Upper lobe of right lung (tissue), 1 donor: ENCODE measurements at regions not wholly inside any gene's neighbourhood (a gene's known extent, or its start where the extent isn't known, plus 50 kb on each side); places are given as distances from the start of the nearest gene placed in this dataset.

Experiments used
- ATAC-seq: fragments of 200-7000 bp; cut with Tn5 transposase; one replicate; pipeline ENCODE4 v1.9.1; 2020; ENCODE audit warnings: mild to moderate bottlenecking, moderate library complexity
- DNase-seq: peaks from one replicate; pipeline ENCODE4 v3.0.0-alpha.2; 2020
- H3K27ac ChIP-seq: fragments of 200-600 bp; one replicate; pipeline ENCODE4 v1.8.0; 2022
- H3K27me3 ChIP-seq: fragments of 200-600 bp; one replicate; pipeline ENCODE4 v1.8.0; 2022; ENCODE audit warnings: mild to moderate bottlenecking
- H3K36me3 ChIP-seq: fragments of 200-600 bp; one replicate; pipeline ENCODE4 v1.8.0; 2022
- H3K4me1 ChIP-seq: fragments of 200-600 bp; one replicate; pipeline ENCODE4 v1.8.0; 2022
- H3K4me3 ChIP-seq: fragments of 200-600 bp; one replicate; pipeline ENCODE4 v1.8.0; 2022; ENCODE audit warnings: mild to moderate bottlenecking
- H3K9me3 ChIP-seq: fragments of 200-600 bp; one replicate; pipeline ENCODE4 v1.8.0; 2022
- intact Hi-C: fragments of 100-400 bp; cut with DNase I; formaldehyde crosslinking; loops from one replicate; pipeline ENCODE4 v1.11.0; 2022
- TF ChIP-seq, protein P1 (sequence below): fragments of 200-600 bp; IDR thresholded peaks from one replicate; pipeline ENCODE4 v1.8.0; 2022; ENCODE audit warnings: antibody characterized with exemption
- donor health status: DM: no; HTN: yes; CAD: no; lungs with severe emphysema.

DNA sequence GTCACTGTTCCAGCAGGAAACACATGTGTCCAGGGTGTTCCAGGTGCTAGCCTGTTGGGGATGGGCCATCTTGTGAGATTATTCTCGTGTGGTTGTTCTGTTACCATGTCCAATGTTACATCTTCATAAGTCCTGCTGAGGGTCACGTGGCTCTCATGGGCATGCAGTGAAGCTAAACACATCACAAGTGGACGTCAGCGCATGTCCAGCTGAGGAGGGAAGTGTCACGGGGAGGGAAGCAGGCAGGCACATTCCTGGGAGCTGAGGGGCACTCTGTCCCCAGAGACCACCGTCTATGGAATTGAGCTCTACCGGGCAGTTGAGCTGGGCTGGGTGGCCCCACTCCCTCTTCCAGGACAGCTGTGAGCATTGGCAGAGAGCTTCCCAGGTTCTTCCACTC, 155.3 kb upstream of the TWIST2 start:
- TF ChIP-seq, protein P1, sequence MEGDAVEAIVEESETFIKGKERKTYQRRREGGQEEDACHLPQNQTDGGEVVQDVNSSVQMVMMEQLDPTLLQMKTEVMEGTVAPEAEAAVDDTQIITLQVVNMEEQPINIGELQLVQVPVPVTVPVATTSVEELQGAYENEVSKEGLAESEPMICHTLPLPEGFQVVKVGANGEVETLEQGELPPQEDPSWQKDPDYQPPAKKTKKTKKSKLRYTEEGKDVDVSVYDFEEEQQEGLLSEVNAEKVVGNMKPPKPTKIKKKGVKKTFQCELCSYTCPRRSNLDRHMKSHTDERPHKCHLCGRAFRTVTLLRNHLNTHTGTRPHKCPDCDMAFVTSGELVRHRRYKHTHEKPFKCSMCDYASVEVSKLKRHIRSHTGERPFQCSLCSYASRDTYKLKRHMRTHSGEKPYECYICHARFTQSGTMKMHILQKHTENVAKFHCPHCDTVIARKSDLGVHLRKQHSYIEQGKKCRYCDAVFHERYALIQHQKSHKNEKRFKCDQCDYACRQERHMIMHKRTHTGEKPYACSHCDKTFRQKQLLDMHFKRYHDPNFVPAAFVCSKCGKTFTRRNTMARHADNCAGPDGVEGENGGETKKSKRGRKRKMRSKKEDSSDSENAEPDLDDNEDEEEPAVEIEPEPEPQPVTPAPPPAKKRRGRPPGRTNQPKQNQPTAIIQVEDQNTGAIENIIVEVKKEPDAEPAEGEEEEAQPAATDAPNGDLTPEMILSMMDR, result no peak
- Histone ChIP-seq H3K4me1 (no peaks in the 10 kb centered on the region), H3K27me3 (no peaks in the 10 kb centered on the region), H3K27ac (no peak overlapping the region), H3K36me3 (no peaks in the 10 kb centered on the region), H3K4me3 (no peak overlapping the region), H3K9me3 (no peaks in the 10 kb centered on the region)
- ATAC-seq (no peak), DNase-seq (no peak)
- intact Hi-C loops, result no loop called here

GRCh38 chr2:238693337-238694093, 154.4 kb upstream of the TWIST2 start:
- intact Hi-C loops, result no loop called here
- no peak for ATAC-seq
- TF ChIP-seq, protein P1, result no peak
- Histone ChIP-seq H3K4me3 (no peak overlapping the region), H3K27ac (no peak overlapping the region), H3K9me3 (no peaks in the 10 kb centered on the region), H3K36me3 (no peaks in the 10 kb centered on the region), H3K4me1 (no peaks in the 10 kb centered on the region), H3K27me3 (no peaks in the 10 kb centered on the region)
- DNase-seq, result no peak

- DNase-seq, result no peak
- H3K4me1 ChIP-seq, result peaks cover 4% of the 10 kb centered on the region
- intact Hi-C loops, result no loop called here
- H3K27ac ChIP-seq, result no peak overlapping the region
- no peaks in the 10 kb centered on the region for H3K9me3 ChIP-seq
- ATAC-seq, result no peak
- H3K36me3 ChIP-seq, result no peaks in the 10 kb centered on the region
- TF ChIP-seq, protein P1, result no peak
- H3K27me3 ChIP-seq, result no peaks in the 10 kb centered on the region
- no peak overlapping the region for H3K4me3 ChIP-seq
Observed at GRCh38 chr2:238694136-238694755, 153.6 kb upstream of the TWIST2 start.

GRCh38 chr2:238694922-238695321, 153.0 kb upstream of the TWIST2 start:
- H3K27me3 ChIP-seq, result no peaks in the 10 kb centered on the region
- no peak for DNase-seq
- ATAC-seq, result no peak
- H3K4me3 ChIP-seq, result no peak overlapping the region
- TF ChIP-seq, protein P1, result no peak
- H3K9me3 ChIP-seq, result no peaks in the 10 kb centered on the region
- no peaks in the 10 kb centered on the region for H3K36me3 ChIP-seq
- peaks cover 6% of the 10 kb centered on the region for H3K4me1 ChIP-seq
- intact Hi-C loops, result no loop called here
- no peak overlapping the region for H3K27ac ChIP-seq

DNA sequence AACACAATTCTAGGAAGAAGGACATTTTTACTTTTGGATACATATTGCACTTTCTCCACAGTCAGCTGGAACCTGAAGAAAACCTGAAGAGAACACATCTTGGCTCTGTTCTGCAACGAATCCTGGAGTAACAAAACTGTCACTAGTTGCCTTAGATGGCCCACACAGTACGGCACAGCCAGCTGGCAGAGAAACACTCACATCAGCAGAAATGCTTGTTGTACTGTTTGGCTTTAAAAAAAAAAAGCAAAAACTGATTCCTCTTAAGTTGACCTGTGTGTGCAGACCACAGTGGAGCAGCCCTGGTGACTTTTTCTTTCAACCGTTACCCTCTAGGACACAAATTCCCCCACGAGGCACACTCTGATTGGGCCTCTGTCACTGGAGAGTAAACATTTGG, 152.3 kb upstream of the TWIST2 start:
- H3K9me3 ChIP-seq, result no peaks in the 10 kb centered on the region
- no peaks in the 10 kb centered on the region for H3K36me3 ChIP-seq
- intact Hi-C loops, result no loop called here
- H3K4me3 ChIP-seq, result no peak overlapping the region
- H3K27me3 ChIP-seq, result no peaks in the 10 kb centered on the region
- TF ChIP-seq, protein P1, result no peak
- H3K27ac ChIP-seq, result no peak overlapping the region
- ATAC-seq, result no peak
- peaks cover 10% of the 10 kb centered on the region for H3K4me1 ChIP-seq
- DNase-seq, result no peak
